HepG2 (cell line): ENCODE measurements at regions not wholly inside any gene's neighbourhood (a gene's known extent, or its start where the extent isn't known, plus 50 kb on each side); places are given as distances from the start of the nearest gene placed in this dataset.

ENCODE experiments used
- AGO2 ChIP-seq: fragments of 200-400 bp; formaldehyde crosslinking; optimal IDR thresholded peaks from 2 replicates; pipeline ENCODE3; 2017; ENCODE audit warnings: mild to moderate bottlenecking, low read depth, low read length, moderate library complexity
- ATF1 ChIP-seq: IDR thresholded peaks from 2 replicates; pipeline ENCODE4 v1.6.1; 2016; ENCODE audit warnings: mild to moderate bottlenecking, control low read depth
- DDIT3 ChIP-seq: sonication (generic); formaldehyde crosslinking; IDR thresholded peaks from 2 replicates; pipeline ENCODE4 v1.4.0; 2020; ENCODE audit warnings: mild to moderate bottlenecking, missing genetic modification reagents
- E2F5 ChIP-seq: sonication (generic); formaldehyde crosslinking; conservative IDR thresholded peaks from 2 replicates; pipeline ENCODE4 v1.4.0; 2020; ENCODE audit warnings: missing genetic modification reagents
- HBP1 ChIP-seq: IDR thresholded peaks from 2 replicates; pipeline ENCODE4 v1.6.1; 2016; ENCODE audit warnings: low read depth, control low read depth
- MYC ChIP-seq: sonication (generic); formaldehyde crosslinking; IDR thresholded peaks from 2 replicates; pipeline ENCODE4 v1.9.0; 2021; ENCODE audit warnings: missing genetic modification reagents, borderline replicate concordance
- PAXIP1 ChIP-seq: sonication (generic); formaldehyde crosslinking; conservative IDR thresholded peaks from 2 replicates; pipeline ENCODE4 v1.4.0; 2020; ENCODE audit warnings: mild to moderate bottlenecking, missing genetic modification reagents, moderate library complexity
- STAT6 ChIP-seq: sonication (generic); formaldehyde crosslinking; IDR thresholded peaks from 2 replicates; pipeline ENCODE4 v1.4.0; 2020; ENCODE audit warnings: missing genetic modification reagents, mild to moderate bottlenecking, borderline replicate concordance
- THYN1 ChIP-seq: sonication (generic); formaldehyde crosslinking; IDR thresholded peaks from 2 replicates; pipeline ENCODE4 v1.8.1; 2023; ENCODE audit warnings: low read depth, mild to moderate bottlenecking, moderate library complexity, missing genetic modification reagents, borderline replicate concordance
- ZNF142 ChIP-seq: sonication (generic); formaldehyde crosslinking; IDR thresholded peaks from 2 replicates; pipeline ENCODE4 v1.4.0; 2020; ENCODE audit warnings: missing genetic modification reagents
- ZNF572 ChIP-seq: sonication (generic); formaldehyde crosslinking; IDR thresholded peaks from 2 replicates; pipeline ENCODE4 v1.5.1; 2020; ENCODE audit warnings: mild to moderate bottlenecking, missing genetic modification reagents
- ZNF775 ChIP-seq: sonication (generic); formaldehyde crosslinking; IDR thresholded peaks from 2 replicates; pipeline ENCODE4 v1.4.0; 2020; ENCODE audit warnings: missing genetic modification reagents, mild to moderate bottlenecking, moderate library complexity, borderline replicate concordance

- TF ChIP-seq ZNF142 (CRISPR knock-in tag) (no peak), PAXIP1 (CRISPR knock-in tag) (peak; percentile 37; the same call in 1 of the 2 replicates), E2F5 (CRISPR knock-in tag) (no peak), AGO2 (no peak), STAT6 (CRISPR knock-in tag) (no peak), ZNF775 (no peak), DDIT3 (CRISPR knock-in tag) (no peak), ATF1 (CRISPR knock-in tag) (no peak), HBP1 (CRISPR knock-in tag) (no peak), ZNF572 (CRISPR knock-in tag) (no peak), MYC (no peak), THYN1 (CRISPR knock-in tag) (no peak)
Measured at GRCh38 chr3:194069421-194070219, 66.3 kb upstream of the HES1 start (continued).
